HG03159 (cell line): ENCODE measurements at regions not wholly inside any gene's neighbourhood (a gene's known extent, or its start where the extent isn't known, plus 50 kb on each side); places are given as distances from the start of the nearest gene placed in this dataset.

Source experiments
- ATAC-seq: cut with Tn5 transposase; IDR thresholded peaks from one replicate; pipeline ENCODE4 v1.9.1; 2021; ENCODE audit warnings: mild to moderate bottlenecking, moderate library complexity; ENCODE audit not compliant: unreplicated experiment

GRCh38 chr1:106756752-106757151 lies 299.7 kb upstream of the PRMT6 start:
- no peak for ATAC-seq

GRCh38 chr1:106768077-106768476 lies 288.4 kb upstream of the PRMT6 start:
- ATAC-seq = no peak

GRCh38 chr1:106768501-106768900 lies 288.0 kb upstream of the PRMT6 start:
- ATAC-seq = no peak

GRCh38 chr1:106773206-106773605 lies 283.3 kb upstream of the PRMT6 start:
- no peak for ATAC-seq

- ATAC-seq = no peak
Observed at GRCh38 chr1:106780066-106780465, 276.4 kb upstream of the PRMT6 start.

- ATAC-seq = no peak
Observed at GRCh38 chr1:106780806-106781569, 275.5 kb upstream of the PRMT6 start.

DNA sequence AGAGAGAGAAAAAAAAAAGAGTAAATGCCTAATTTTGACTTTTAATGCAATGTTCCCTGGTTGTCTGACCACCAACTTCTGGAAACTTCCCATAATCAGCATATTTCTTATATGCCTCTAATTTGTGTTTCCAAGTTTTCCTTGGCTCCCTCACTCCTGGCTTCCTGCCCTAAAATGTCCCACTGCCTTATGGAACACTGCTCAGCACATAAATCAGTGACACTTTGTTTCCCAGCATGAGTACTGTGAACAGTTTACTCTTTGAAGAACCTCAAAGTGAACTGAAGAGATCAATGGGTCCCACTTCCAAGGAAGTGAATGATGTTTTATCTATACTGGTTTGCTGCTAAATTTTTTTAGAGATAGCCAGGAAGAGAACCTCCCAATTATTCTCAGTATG lies 271.3 kb upstream of the PRMT6 start:
- ATAC-seq = no peak

GRCh38 chr1:106787520-106787919 lies 269.0 kb upstream of the PRMT6 start:
- ATAC-seq = no peak

DNA sequence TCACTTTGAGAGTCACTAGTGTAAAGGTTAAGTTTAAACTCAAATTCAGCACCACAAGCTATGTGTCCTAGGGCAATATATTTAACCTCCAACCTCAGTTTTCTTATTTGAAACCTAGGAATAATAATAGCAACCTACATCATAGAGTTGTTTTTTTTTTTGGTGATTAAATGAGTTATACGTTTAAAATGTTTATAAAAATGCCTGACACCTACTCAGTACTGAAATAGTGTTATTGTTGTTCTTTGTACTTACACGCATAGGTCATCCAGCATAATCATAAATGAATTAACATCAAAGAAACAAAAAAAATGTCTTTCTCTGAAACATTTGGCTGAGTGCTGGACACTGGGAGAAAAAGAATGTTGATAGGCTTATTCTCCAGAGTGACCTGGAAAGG lies 266.8 kb upstream of the PRMT6 start:
- no peak for ATAC-seq

DNA sequence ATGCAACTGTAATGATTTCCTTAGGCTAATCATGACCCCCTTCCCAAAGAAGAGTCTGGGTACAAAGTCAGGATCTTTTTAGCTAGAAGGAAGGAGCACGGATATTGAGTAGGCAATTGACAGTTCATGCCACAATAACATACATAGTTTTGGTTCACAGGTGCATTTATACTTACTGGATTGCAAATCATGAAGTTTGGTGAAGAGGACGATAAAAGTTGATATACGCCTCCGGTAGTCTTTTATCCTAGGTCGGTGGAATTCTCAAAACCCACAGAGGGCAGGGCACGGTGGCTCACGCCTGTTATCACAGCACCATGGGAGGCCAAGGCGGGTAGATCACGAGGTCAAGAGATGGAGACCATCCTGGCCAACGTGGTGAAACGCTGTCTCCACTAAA lies 265.4 kb upstream of the PRMT6 start:
- no peak for ATAC-seq

- no peak for ATAC-seq
Observed at GRCh38 chr1:106793651-106794050, 262.8 kb upstream of the PRMT6 start.

DNA sequence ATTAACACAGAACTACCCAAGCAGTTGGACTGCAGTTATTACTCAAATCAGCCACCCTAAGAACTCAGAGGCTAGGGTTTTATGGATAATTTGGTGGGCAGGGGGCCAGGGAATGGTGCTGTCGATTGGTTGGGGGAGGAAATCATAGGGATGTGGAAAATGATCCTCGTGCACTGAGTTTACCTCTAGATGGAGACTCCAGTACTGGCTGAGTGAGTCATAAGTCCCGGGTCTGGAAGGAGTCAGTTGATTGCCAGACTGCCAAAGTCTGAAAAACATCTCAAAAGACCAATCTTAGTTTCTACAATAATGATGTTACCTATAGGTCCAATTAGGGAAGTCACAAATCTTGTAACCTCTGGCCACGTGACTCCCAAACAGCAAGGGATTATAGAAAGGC lies 257.5 kb upstream of the PRMT6 start:
- ATAC-seq = no peak

- no peak for ATAC-seq
Observed at GRCh38 chr1:106802181-106802580, 254.3 kb upstream of the PRMT6 start.

- no peak for ATAC-seq
Observed at GRCh38 chr1:106814418-106814817, 242.1 kb upstream of the PRMT6 start.

GRCh38 chr1:106817575-106817974 lies 238.9 kb upstream of the PRMT6 start:
- ATAC-seq = no peak

DNA sequence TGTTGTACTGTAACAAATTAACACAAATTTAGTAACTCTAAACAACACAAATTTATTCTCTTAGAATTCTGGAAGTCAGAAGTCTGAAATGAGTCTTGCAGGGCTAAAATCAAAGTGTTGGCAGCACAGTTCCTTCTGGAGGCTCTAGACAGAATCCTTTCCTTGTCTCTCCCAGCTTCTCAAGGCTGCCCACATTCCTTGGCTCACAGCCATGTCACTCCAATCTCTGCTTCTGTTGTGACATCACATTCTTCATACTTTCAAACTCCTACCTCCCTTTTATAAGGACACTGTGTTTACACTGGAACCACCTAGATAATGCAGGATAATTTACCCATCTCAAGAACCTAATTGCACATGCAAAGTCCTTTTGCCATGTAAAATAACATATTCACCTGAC lies 225.0 kb upstream of the PRMT6 start:
- no peak for ATAC-seq

DNA sequence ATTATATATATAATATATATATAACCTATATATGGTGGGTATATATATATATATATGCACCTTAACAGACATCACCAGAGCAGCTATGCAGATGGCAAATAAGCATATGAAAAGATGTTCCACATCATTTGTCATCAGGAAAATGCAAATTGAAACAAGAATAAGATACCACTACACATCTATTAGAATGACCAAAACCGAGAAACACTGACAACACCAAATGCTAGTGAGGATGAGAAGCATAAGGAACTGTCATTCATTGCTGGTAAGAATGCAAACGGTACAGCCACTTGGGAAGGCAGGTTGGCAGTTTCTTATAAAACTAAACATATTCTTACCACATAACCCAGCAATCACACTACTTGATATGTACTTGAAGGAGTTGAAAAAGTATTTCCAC lies 219.8 kb upstream of the PRMT6 start:
- peak; percentile 88 for ATAC-seq

DNA sequence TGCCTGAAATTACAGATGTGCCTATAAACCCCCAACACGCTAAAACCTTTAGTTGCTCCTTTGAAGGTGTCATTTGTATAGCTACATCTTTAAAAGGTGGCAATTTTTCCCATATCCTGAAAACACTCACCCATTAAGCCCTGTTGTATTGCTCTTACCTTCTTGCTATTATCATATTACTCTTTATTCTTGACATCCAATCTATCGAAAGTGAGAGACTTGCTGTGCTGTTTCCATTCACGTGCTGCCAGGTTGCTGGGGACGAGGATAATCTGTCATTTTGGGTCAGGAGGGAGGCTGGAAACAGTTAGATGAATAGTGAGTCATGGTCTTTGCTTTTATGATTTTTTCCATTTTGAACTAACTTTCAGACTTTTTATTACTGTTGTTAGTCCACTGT lies 213.0 kb upstream of the PRMT6 start:
- ATAC-seq = no peak

DNA sequence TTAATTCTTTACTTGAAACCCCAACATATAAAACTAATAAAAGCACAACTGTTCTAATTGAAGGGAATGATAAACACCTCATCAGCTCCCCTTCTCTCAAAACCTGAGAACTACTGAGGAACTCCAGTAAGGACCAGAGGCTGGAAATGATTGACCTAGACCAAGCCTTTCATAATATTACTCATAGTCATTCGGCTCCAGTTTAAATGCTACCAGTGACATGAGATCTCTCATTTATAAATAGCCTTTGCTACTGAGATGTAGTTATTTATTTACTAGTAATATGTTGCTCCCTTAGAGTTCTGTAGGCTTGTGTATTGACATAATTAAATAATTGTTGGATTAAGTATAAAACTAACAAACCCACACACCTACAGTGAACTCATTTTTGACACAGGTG lies 209.8 kb upstream of the PRMT6 start:
- ATAC-seq = peak; percentile 97

GRCh38 chr1:106861110-106861509 lies 195.4 kb upstream of the PRMT6 start:
- ATAC-seq = no peak

DNA sequence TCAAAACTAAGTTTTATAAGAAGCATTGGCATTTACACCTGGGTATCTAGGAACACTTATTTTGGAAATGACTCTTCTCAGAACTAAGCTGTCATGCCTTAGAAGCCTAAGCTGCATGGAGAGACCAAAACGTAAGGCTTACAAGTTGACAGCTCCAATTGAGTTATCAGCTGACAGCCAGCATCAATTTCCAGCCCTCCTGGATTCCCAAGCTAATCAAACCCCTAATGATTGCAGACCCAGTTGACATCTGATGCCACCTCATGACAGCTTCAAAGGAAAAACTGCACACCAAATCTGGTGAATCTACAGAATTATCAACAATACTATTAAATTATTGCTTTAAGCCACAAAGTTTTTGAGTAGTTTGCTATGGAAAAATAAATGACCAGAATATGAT lies 187.6 kb upstream of the PRMT6 start:
- no peak for ATAC-seq

DNA sequence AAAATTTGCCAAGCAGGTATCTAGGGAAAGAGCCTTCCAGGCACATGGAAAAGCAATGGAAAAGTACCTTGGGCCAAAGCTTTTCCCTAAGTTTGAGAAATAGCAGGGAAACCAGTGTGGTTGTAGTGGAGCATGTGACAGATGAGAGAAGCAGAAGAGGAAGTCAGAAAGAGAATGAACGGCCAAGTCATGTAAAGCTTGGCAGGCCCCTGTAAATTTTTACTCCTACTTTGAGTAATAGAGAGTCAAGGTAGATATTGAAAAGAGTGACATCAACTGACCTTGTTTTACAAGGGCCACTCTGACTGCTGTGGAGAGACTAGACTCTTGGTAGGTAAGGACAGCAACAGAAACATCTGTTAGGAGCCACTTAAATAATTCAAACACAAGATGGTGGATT lies 180.9 kb upstream of the PRMT6 start:
- peak; percentile 70 for ATAC-seq

DNA sequence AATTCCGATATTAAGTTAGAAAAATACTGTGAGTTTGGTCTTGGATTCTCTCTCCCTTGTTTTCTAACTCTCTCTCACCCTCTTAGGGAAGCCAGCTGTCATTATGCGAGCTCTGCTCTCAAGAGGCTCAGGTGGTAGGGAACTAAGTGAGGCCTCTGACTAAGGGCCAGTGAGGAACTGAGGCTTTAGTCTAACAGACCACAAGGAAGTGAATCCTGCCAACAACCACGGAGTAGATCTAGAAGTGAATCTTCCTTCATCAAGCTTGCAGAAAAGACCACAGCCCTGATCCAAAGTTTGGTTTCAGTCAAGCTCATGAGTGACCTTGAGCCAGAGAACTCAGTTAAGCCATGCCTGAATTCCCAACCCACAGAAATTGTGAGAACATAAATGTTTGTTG lies 180.1 kb upstream of the PRMT6 start:
- peak; percentile 73 for ATAC-seq
